Inferior parietal cortex (tissue), 1 donor: ENCODE measurements at regions not wholly inside any gene's neighbourhood (a gene's known extent, or its start where the extent isn't known, plus 50 kb on each side); places are given as distances from the start of the nearest gene placed in this dataset.
"Not testable (repeated sequence)": the region's sequence is repeated elsewhere in the genome, so short reads cannot be mapped to it uniquely, and the experiment has no call there.

Experiments used
- DNase-seq: peaks from one replicate; pipeline ENCODE4 v3.0.0-alpha.2; 2016; ENCODE audit errors: extremely low spot score

GRCh38 chr17:20681746-20682722 lies 102.5 kb downstream of the CDRT15L2 start:
- not testable (repeated sequence) for DNase-seq

- DNase-seq: not testable (repeated sequence)
Measured at GRCh38 chr17:20683651-20684229, 104.2 kb downstream of the CDRT15L2 start.

- DNase-seq: not testable (repeated sequence)
Measured at GRCh38 chr17:20684975-20685374, 105.5 kb downstream of the CDRT15L2 start.

GRCh38 chr17:20687584-20687983 lies 108.1 kb downstream of the CDRT15L2 start:
- DNase-seq: not testable (repeated sequence)

- not testable (repeated sequence) for DNase-seq
Measured at GRCh38 chr17:20689170-20689749, 109.7 kb downstream of the CDRT15L2 start.

- DNase-seq: not testable (repeated sequence)
Measured at GRCh38 chr17:20692706-20693105, 113.2 kb downstream of the CDRT15L2 start.

GRCh38 chr17:20695871-20696270 lies 116.3 kb downstream of the CDRT15L2 start:
- DNase-seq: not testable (repeated sequence)

- DNase-seq: not testable (repeated sequence)
Measured at GRCh38 chr17:20698463-20699206, 119.1 kb downstream of the CDRT15L2 start.

GRCh38 chr17:20700528-20700927 lies 121.0 kb downstream of the CDRT15L2 start:
- not testable (repeated sequence) for DNase-seq

GRCh38 chr17:20701366-20701765 lies 121.8 kb downstream of the CDRT15L2 start:
- DNase-seq: not testable (repeated sequence)

GRCh38 chr17:20702692-20703091 lies 123.2 kb downstream of the CDRT15L2 start:
- no peak for DNase-seq

- no peak for DNase-seq
Measured at GRCh38 chr17:20703781-20704180, 124.3 kb downstream of the CDRT15L2 start.

GRCh38 chr17:20705186-20705585 lies 125.7 kb downstream of the CDRT15L2 start:
- not testable (repeated sequence) for DNase-seq

- DNase-seq: no peak
Measured at GRCh38 chr17:20706751-20707373, 127.3 kb downstream of the CDRT15L2 start.

- DNase-seq: not testable (repeated sequence)
Measured at GRCh38 chr17:20708821-20709220, 129.3 kb downstream of the CDRT15L2 start.

GRCh38 chr17:20716481-20716880 lies 137.0 kb downstream of the CDRT15L2 start:
- DNase-seq: not testable (repeated sequence)

- no peak for DNase-seq
Measured at GRCh38 chr17:20721171-20721570, 141.6 kb downstream of the CDRT15L2 start.

- DNase-seq: not testable (repeated sequence)
Measured at GRCh38 chr17:20724391-20724790, 144.9 kb downstream of the CDRT15L2 start.

GRCh38 chr17:20727201-20727600 lies 147.7 kb downstream of the CDRT15L2 start:
- DNase-seq: not testable (repeated sequence)

GRCh38 chr17:20728181-20728580 lies 148.7 kb downstream of the CDRT15L2 start:
- no peak for DNase-seq

GRCh38 chr17:20731131-20731530 lies 151.6 kb downstream of the CDRT15L2 start:
- not testable (repeated sequence) for DNase-seq
